ENCODE measurements at regions not wholly inside any gene's neighbourhood (a gene's known extent, or its start where the extent isn't known, plus 50 kb on each side); places are given as distances from the start of the nearest gene placed in this dataset.

DNA sequence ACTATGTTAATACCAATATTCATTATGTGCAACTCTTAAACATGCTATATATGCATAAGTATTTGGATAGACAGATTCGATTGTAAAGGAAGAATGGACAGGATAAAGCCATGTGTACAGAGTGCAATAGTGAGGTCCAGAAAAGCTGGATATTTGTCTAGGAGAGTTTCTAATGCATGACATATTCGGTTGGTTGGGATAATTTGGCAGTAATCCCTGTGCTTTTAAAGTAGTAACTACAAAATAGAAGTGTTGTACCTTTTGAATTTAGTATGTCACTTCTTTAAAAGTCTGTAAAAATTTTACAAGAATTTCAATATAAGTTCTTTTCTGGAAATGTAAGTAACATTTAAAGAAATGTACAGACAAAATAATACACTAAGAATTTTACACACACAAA lies 774.5 kb downstream of the USP25 start:
- no peak for DNase-seq

DNA sequence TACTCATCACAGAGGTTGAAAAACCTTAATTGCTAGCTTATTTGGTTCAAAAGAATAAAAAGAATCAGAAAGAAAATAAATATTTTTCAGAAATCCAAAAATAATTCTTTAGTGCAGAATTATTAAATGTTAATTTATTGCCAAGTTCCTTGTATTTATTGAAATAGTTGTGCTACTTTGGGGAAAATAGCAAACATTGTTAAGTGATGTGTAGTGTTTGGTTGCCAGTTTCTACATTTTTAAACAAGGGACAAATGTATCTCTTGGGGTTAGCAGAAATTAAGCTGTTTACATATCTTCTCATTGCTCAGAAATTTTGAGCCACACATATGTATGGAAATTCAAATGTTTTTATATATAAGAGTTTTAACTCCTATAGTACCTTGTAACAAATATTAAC lies 775.0 kb downstream of the USP25 start:
- no peak for DNase-seq

DNA sequence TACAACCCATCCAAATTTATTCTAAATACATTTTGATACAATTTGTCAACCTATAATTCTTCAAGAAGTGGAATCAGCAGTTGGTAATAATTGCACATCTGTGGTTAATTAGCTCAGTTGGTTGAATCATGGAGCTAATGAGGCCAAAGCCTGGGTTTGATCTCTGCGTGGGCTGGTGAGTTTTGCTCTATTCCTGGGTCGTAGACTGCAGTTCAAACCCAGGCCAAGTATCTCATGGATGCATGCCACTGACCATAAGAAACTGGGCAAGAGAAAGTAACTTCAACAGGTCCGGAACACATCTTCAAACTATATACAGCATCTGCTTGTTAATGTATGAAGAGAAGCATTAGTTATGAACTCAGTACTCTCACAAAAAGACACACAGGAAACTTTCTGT lies 779.7 kb downstream of the USP25 start:
- no peak for DNase-seq

DNA sequence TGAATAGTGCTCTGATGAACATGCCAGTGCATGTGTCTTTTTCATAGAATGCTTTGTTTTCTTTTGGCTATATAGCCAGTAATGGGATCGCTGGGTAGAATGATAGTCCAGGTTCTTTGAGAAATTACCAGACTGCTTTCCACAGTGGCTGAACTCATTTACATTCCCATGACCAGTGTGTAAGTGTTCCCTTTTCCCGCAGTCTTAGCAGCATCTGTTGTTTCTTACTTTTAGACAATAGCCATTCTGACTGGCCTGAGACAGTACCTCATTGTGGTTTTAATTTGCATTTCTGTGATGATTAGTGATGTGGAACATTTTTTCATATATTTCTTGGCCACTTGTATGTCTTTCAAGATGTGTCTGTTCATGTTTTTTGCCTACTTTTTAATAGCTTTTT lies 784.5 kb downstream of the USP25 start:
- DNase-seq, result no peak

DNA sequence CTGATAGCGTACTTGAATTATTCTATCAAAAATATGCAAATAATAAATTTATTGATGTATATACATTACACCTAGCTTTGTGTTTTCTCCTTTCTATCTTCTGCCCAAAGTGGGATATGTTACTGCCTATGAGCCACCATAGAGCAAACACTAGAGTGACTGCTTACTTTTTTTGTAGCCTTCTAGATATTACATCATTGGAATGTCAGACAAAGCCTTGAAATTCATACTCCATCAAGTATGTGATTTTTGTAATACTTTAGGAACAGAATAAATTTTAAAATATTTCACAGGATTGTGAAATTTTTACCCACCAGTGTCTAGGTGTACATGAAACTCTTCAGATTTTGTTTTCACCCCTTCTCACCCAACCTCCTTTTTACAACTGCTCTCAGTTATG lies 787.6 kb downstream of the USP25 start:
- DNase-seq, result no peak

DNA sequence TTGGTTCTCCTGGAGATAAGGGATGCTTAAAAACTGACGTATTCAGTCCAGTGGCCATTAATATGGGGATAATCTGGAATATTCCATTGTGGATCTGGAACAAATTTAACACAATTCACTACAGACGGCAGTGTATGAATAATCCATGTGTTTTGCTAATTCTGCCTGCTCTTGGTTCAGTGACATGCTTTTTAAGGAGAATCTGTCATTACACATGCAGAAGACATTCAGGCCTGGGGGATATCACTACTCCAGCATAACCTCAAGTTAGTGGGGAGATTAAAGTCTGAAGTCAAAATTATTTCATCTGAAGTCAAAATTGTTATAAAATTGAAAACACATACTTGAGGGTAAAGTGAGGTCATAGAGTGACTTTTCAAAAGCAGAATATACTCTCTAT lies 789.3 kb downstream of the USP25 start:
- DNase-seq, result no peak

DNA sequence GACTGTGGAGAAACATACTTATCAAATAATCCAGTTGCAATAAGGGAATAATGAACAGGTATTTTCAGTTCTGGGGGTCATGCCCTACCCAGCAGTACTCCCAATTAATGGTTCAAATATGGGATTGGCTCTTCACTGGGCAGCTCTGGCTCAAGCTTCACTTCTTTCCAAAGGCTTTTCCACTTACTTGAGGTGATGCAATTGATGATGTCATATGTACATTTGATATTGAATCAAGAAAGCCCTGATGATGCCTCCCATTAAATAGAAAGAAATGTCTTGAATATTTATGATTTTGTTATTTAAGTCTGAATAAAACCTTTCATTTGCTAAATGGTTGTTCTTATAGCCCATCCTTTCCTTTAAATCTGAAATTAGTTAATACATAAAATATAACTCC lies 789.9 kb downstream of the USP25 start:
- no peak for DNase-seq

DNA sequence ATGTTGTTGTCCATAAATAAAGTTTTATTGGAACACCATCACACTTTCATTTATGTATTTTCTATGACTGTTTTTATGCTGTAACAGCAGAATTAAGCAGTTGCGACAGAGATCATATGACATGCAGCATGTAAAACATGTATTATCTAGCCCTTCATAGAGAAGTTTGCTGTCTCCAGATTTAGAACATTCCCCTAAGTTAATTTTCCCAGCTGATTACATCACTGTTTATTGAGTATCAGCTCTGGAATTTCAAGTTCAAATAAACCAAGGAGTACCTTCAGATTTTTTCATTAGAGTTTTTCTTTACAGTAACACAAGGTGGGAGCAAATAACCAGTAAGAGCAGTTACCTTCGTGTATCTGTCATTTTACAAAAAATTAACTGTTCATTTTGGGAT lies 792.8 kb downstream of the USP25 start:
- no peak for DNase-seq

DNA sequence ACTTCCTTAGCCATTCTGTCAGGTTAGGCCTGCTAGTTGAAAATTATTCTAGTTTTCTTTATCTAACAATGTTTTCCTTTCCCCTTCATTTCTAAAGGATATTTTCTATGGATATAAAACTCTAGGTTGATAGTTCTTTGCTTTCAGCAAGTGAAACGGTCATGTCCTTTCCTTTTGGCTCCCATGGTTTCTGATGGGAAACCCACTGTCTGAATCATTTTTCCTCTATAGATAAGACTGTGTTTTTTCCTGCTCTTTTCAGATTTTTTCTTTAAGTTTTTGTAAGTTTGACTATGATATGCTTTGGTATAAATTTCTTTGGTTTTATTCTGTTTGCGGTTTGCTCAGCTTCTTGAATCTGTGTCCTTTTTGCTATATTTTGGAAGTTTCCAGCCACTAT lies 800.9 kb downstream of the USP25 start:
- no peak for DNase-seq

DNA sequence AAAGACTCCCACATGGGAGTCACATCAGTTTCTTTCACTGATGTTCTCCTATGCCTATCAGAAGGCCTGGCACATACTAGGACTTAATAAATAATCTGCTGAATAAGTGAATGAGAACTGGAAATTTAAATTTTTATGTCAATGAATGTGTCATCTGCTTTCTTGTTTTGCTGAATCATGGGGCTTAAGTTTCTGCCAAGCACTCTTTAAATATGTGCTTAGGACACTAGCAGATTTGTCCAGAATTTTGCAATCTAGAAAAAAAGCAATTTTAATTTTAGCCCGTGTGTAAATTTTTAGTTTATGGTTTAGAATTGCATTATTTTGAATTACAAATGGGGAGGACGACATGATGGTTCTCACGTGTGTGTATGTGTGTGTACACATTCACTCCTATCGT lies 803.1 kb downstream of the USP25 start:
- DNase-seq, result no peak

DNA sequence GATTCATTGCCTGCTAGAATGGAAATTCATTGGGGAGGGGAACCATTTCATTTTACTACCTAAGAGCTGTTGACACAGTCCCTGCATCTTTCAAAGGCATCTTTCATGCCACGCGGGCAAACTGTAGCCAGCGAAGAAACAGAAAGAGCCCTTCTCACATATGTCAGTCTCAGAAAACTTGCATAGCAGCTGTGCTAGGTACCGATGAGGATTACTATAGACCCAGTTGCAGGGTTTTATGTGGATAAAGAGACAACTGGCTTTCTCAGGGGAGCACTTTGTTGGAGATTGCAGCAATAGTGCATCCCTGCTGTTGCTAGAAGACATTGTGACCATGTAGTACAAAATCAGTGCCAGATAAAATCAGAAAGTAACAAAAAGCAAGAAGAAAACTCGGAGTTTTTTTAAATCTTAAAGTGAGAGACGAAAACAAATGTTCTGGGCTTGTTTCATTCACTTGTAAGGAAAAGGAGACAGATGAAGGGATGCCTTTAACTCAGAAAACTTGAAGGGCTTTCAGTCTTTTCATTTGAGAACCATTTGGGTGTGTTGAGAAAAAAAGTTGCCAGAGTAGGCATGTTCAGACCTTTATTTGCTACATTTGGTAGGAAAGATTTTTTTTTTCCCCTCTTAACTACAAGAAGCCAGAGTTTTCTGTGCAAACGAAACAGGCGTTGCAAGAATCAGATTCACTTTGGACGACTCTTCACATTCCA lies 804.1 kb downstream of the USP25 start:
- DNase-seq, result no peak

DNA sequence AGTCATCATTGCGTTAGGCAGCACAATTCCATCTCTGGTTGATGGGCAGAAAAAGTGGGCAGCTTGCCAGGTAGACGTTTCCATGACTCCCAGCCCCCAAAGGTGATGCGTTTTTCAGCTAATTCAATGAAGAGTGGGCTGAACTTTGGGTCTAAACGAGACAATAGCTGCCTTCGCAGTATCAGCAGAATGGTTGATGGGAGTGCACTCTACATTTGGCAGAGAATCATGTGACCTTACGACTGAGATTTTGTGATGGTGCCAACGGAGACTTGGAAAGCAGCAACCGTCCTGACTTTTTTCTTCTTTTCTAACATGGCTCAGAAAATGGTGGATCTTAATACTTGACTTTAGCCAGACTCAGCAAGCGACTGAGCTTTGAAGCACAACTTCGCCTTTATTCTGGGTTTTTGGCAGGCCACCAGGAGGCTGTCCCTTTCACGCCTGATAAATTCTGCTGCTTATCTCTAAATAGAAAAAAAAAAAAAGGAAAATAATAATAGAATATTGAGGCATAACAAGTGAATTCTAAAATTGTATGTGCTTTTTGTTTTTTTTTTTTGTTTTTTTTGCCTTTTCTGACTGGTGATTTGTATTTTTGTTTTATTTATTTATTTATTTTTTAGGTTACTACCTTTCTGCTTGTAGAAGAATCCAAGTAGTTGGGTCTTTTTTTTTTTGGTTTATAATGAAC lies 804.8 kb downstream of the USP25 start:
- no peak for DNase-seq

DNA sequence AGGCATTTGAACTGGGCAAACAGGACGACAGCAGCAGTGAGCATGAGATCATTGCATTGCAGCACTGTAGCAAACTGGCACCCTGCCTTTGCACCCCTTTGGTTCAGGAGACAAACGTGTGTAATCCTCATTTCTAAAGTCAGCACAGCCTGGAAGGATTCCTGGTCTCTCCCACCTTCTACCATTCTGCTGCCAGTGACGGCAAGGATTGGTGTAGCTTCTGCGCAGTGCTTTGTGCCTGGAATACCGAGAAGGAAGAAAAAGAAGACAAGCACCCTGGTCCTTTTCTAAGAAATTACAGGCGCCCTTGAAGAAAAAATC lies 805.3 kb downstream of the USP25 start:
- DNase-seq, result no peak

DNA sequence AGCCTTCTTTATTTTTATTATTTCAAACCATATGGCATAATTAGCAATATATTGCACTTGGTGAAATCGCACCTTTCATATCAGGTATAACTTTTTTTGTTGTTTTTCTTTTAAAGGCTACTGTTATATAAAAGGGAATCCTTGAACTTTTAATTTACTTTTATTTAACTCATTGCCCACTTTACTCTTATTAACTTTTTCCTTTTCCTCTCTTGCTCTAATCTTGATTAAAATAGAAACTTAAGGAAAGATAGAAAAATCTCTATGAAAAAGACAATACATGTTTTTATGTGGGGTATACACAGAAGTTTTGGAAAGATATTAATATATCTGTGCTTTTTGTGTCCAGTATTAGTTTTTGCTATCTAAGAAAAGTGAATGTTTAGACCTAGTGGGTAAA lies 805.8 kb downstream of the USP25 start:
- DNase-seq, result no peak

DNA sequence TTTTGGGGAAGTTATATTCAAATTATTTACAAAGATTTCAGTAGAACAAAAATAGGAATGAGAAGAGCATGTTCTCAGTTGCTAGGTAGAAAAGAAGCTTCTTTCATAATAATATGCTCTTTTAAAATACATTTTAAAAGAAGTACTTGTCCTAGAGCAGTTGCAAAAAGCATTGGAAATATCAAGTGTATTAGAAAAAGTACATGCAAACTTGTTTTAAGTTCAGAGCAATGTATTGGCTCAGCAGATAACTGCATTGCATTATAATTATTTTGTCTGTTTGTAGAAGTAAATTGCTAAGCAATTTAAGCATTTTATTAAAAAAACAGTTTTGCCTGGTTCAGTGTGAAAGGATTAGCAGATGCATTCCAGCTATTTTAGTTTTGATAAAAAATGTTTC lies 806.4 kb downstream of the USP25 start:
- no peak for DNase-seq

DNA sequence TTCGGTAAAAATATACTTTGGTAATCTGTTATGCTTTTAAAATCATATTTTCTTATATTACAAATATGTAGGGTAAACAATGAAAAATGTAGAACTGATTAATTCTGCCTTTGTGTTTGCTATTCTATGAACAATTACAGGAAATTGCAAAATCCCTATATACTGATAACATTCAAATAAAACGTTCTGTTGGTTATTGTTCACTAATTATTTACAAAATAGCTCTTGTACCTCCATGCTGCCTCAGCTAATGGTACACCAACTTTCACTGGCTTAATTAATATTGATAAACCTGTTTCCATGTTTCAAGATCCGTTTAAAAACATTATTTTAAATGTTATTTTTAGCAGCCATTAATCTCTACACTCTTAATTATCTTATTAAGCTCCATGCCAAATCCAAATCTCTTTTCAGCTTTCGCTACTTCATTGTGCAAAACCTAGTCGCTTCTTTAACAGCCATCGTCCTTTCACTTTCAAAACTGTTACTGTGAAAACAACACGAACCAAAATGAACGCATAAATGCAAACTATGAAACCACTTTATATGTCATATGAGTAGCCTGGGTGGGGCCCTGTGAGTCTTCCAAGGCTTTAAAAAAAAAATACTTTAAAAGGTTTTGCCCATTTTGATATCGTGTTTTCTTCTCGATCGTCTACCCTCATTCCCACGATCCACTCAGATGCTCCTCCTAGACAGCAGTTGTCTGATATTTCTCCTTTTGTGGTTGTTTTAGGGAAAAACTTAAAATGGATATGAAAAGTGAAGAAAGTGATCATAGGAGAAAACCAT lies 807.1 kb downstream of the USP25 start:
- DNase-seq, result no peak

DNA sequence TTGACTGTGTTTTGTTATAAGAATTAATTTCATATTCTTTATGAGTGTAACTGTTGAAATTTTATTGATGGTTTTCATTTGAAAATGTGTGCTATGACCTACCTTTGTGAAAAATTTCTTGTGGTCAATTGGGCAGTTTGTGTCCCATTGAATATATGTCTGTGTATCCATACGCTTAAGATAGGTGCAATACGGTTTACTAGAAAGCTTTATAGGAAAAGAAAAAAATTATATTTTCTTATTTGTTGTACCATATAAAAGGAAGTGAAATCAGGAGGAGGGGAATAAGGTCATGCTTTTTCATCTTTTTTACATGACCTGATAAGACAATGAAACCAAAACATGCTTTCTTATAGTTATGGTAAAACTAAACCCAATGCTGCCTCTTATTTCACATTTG lies 807.7 kb downstream of the USP25 start:
- no peak for DNase-seq

DNA sequence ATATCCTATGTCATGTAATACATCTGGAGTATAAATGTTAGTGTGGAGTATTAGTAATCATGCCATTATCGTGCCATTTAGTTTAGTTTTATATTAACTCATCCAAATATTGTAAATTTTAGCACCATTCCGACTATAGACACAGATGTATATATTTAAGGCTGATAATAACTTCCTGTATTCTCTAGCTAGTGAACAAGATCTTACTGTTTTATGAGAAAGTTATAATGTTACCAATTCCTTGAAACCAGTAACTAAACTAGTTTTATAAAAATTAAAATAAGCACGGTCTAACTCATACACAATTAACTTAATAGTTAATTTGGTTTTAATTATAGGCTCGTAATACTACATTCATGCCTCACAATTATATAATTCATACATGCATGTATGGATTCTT lies 808.6 kb downstream of the USP25 start:
- no peak for DNase-seq

DNA sequence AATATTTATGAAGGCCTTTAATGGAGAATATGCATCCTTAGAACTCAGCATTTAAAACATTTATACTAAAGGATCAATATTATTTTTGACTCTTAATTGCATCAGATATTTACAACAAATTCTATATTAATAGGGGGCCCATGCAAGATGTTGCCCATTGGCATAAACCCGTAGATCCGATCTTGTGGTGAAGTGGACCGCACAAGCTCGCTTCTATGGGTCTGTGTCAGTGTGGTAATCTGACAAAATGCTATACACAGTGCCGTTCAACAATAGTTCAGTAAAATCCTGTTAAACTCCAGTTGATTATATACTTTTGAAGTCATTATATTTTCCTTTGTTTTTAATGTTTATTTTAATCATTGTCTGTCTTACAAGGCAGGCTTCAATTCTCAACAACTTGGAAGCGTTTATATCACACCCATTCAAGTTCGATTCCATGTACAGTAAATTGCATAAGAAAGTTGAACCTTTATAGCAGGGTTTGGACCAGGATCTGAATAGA lies 809.2 kb downstream of the USP25 start:
- no peak for DNase-seq

DNA sequence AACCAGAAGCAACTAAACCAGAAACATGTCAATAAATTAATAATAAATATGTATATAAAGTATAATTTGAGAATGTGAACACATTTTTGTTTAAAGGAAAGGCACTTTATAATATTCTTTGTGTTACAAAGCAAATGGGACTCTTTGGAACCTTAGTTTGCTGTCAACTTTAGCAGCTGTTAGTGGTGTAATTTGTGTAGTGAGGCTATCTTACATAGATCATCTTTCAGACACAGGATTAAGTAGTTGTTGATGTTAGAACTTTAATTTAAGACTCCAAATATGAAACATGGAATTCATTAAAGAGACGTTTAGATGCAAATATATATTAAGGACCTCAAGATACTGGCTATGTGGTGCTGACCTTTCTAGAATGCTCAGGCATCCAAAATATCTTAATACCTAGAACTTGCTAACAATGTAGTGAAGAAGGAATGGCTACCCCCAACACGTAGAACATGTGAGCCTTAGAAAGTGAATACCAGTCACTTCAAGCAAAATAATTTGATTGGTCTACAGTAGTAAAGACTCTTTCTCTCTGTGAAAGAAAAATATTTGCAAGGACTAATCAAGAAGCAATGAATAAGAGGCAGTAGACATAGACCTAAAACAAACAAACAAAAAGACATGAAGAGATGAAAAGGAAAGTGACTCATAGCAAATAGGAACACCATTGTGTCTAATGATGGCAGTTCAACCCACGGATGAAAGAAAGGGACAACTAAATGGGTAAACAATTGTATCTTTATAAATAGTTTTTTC lies 811.4 kb downstream of the USP25 start:
- no peak for DNase-seq

DNA sequence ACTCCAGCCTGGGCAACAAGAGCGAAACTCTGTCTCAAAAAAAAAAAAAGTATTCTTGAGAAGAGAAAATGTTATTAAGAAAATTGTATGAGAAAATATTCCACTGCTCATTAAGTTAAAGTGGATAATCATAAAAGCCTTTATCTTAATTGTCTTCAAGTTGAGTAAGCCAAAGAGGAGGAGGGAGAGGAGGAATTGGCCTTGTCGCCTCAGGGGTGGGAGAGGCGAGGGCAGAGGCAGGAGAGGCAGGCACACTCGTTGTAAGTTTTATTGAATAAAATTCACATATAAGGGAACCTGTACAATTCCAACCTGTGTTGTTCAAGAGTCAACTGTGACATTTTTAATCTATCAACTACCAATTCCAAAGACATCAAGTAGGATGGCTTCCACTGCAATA lies 820.3 kb downstream of the USP25 start:
- DNase-seq, result no peak

DNA sequence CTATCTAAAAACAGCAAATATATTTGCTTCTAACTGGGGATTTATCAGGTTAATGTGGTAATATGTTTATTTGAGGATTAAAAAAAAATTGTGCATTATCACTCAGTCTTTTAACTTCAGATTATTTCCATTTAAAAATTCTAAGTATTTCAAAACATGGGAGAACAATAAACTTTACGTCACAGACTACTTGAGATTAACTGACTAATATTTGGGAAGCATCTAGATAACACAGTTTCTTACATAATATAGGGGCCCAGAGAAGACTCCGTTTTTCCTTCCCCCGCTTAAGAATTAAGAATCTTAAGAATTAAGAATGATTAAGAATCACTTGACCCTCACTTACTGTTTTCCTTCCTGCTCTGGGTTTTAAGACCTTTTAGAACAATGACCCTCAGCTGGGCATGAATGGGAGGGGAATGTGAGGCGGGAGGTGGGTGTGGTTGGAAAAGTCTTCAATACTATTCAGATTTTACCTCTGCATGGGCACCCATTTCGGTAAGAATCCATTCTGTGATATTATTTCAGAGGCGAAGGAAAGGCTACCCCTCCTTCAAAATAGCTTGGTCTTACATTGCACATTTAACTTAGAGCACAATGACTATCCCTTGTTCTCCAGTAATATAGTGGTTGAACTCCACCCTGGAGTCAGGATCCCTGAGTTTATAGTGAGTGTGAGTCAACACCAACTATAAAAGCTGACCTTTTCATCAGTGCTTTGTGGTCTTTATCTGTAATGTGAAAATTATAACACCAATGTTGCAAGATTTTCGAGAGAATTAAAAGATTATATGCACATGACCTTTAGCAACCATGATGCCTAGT lies 821.3 kb downstream of the USP25 start:
- DNase-seq, result no peak

All from T-helper 9 cell (primary cell).